SK-N-SH treated with all-trans-retinoic acid at 6 μM for 48 hours (cell line): ENCODE measurements at regions not wholly inside any gene's neighbourhood (a gene's known extent, or its start where the extent isn't known, plus 50 kb on each side); places are given as distances from the start of the nearest gene placed in this dataset.

ENCODE experiments used
- ATAC-seq: fragments of 200-7000 bp; cut with Tn5 transposase; 3 replicates; pipeline ENCODE4 v1.9.1; 2020; ENCODE audit warnings: mild to moderate bottlenecking, moderate library complexity
- ARNTL ChIP-seq: fragments of 450-650 bp; formaldehyde crosslinking; IDR thresholded peaks from 2 replicates; pipeline ENCODE4 v1.5.0; 2020; ENCODE audit warnings: low read depth, mild to moderate bottlenecking, moderate library complexity, borderline replicate concordance
- BACH2 ChIP-seq: fragments of 250-450 bp; sonication (Bioruptor Pico); IDR thresholded peaks from 2 replicates; pipeline ENCODE4 v1.9.0; 2021; ENCODE audit warnings: mild to moderate bottlenecking, borderline replicate concordance
- CSDC2 ChIP-seq: fragments of 250-450 bp; sonication (Bioruptor Pico); IDR thresholded peaks from 2 replicates; pipeline ENCODE4 v1.5.0; 2020; ENCODE audit warnings: mild to moderate bottlenecking, moderate library complexity
- GLIS3 ChIP-seq: fragments of 250-450 bp; sonication (Bioruptor Pico); IDR thresholded peaks from 2 replicates; pipeline ENCODE4 v1.5.0; 2020; ENCODE audit warnings: mild to moderate bottlenecking, moderate library complexity
- ISL1 ChIP-seq: fragments of 250-450 bp; sonication (Bioruptor Pico); IDR thresholded peaks from 2 replicates; pipeline ENCODE4 v2.1.2; 2022; ENCODE audit warnings: mild to moderate bottlenecking, moderate library complexity
- OSR1 ChIP-seq: fragments of 250-450 bp; sonication (Bioruptor Pico); IDR thresholded peaks from 2 replicates; pipeline ENCODE4 v1.8.0; 2022; ENCODE audit warnings: moderate library complexity, mild to moderate bottlenecking, inconsistent platforms
- PATZ1 ChIP-seq: fragments of 250-450 bp; sonication (Bioruptor Pico); IDR thresholded peaks from 2 replicates; pipeline ENCODE4 v1.8.0; 2020; ENCODE audit warnings: mild to moderate bottlenecking, moderate library complexity, borderline replicate concordance
- POU6F1 ChIP-seq: fragments of 250-450 bp; sonication (Bioruptor Pico); IDR thresholded peaks from 2 replicates; pipeline ENCODE4 v1.8.0; 2021; ENCODE audit warnings: low read depth, mild to moderate bottlenecking, moderate library complexity, borderline replicate concordance
- RARB ChIP-seq: fragments of 250-450 bp; sonication (Bioruptor Pico); IDR thresholded peaks from 2 replicates; pipeline ENCODE4 v1.8.0; 2021; ENCODE audit warnings: mild to moderate bottlenecking, moderate library complexity
- SNAI2 ChIP-seq: fragments of 250-450 bp; sonication (Bioruptor Pico); IDR thresholded peaks from 2 replicates; pipeline ENCODE4 v1.5.0; 2020; ENCODE audit warnings: mild to moderate bottlenecking, moderate library complexity
- TCF4 ChIP-seq: fragments of 250-450 bp; sonication (Bioruptor Pico); IDR thresholded peaks from 2 replicates; pipeline ENCODE4 v1.8.0; 2021; ENCODE audit warnings: mild to moderate bottlenecking, moderate library complexity, borderline replicate concordance
- TOX ChIP-seq: fragments of 250-450 bp; sonication (Bioruptor Pico); IDR thresholded peaks from 2 replicates; pipeline ENCODE4 v1.8.0; 2021; ENCODE audit warnings: mild to moderate bottlenecking, moderate library complexity, borderline replicate concordance
- ZC3H10 ChIP-seq: fragments of 250-450 bp; sonication (Bioruptor Pico); IDR thresholded peaks from 2 replicates; pipeline ENCODE4 v1.5.1; 2021; ENCODE audit warnings: mild to moderate bottlenecking, moderate library complexity
- ZFP3 ChIP-seq: fragments of 250-450 bp; sonication (Bioruptor Pico); IDR thresholded peaks from 2 replicates; pipeline ENCODE4 v1.5.0; 2020; ENCODE audit warnings: mild to moderate bottlenecking, moderate library complexity
- ZFP30 ChIP-seq: fragments of 450-650 bp; formaldehyde crosslinking; IDR thresholded peaks from 2 replicates; pipeline ENCODE4 v1.5.0; 2022; ENCODE audit warnings: mild to moderate bottlenecking, moderate library complexity
- ZNF565 ChIP-seq: fragments of 450-650 bp; formaldehyde crosslinking; conservative IDR thresholded peaks from 2 replicates; pipeline ENCODE4 v1.5.0; 2020; ENCODE audit warnings: low read depth, mild to moderate bottlenecking, moderate library complexity
- ZNF70 ChIP-seq: fragments of 450-650 bp; formaldehyde crosslinking; IDR thresholded peaks from 2 replicates; pipeline ENCODE4 v1.5.0; 2020; ENCODE audit warnings: mild to moderate bottlenecking, moderate library complexity
- ZNF8 ChIP-seq: fragments of 450-650 bp; formaldehyde crosslinking; IDR thresholded peaks from 2 replicates; pipeline ENCODE4 v1.5.0; 2020; ENCODE audit warnings: mild to moderate bottlenecking, moderate library complexity
- TF ChIP-seq, protein P1 (sequence below): fragments of 250-450 bp; sonication (Bioruptor Pico); IDR thresholded peaks from 2 replicates; pipeline ENCODE4 v1.5.1; 2020; ENCODE audit warnings: low read depth, mild to moderate bottlenecking, moderate library complexity
- TF ChIP-seq, protein P2 (sequence below): fragments of 250-450 bp; sonication (Bioruptor Pico); IDR thresholded peaks from 2 replicates; pipeline ENCODE4 v1.5.1; 2021; ENCODE audit warnings: mild to moderate bottlenecking, moderate library complexity
- TF ChIP-seq, protein P3 (sequence below): fragments of 250-450 bp; sonication (Bioruptor Pico); IDR thresholded peaks from 2 replicates; pipeline ENCODE4 v1.5.0; 2020; ENCODE audit warnings: mild to moderate bottlenecking, moderate library complexity

DNA sequence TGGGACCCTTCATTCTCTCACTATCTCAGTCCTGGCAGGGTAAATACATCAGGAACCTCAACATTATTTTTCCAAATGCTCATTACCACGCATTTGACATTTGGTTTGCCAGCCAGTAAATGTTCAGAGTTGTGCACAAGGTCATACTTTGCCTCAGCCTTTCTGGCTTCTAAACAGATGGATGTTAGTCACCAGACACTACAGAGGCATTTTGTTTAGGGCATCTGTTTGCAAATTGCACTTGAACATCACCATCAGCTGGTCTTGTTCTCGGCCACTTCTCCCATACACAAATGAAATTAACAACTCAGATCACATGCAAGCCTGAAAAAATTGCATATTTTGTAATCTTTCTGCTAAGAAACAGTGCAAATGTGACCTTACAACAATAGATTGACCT, 75.0 kb upstream of the SLC1A1 start:
- ATAC-seq, result no peak
- no peak for TF ChIP-seq ZNF70 (CRISPR knock-in tag)
- TF ChIP-seq SNAI2 (CRISPR knock-in tag), result no peak
- TF ChIP-seq, protein P1, sequence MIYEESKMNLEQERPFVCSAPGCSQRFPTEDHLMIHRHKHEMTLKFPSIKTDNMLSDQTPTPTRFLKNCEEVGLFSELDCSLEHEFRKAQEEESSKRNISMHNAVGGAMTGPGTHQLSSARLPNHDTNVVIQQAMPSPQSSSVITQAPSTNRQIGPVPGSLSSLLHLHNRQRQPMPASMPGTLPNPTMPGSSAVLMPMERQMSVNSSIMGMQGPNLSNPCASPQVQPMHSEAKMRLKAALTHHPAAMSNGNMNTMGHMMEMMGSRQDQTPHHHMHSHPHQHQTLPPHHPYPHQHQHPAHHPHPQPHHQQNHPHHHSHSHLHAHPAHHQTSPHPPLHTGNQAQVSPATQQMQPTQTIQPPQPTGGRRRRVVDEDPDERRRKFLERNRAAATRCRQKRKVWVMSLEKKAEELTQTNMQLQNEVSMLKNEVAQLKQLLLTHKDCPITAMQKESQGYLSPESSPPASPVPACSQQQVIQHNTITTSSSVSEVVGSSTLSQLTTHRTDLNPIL (CRISPR knock-in tag), result no peak
- TF ChIP-seq ZC3H10 (CRISPR knock-in tag), result no peak
- no peak for TF ChIP-seq BACH2
- no peak for TF ChIP-seq ZNF565 (CRISPR knock-in tag)
- no peak for TF ChIP-seq ZFP30 (CRISPR knock-in tag)
- no peak for TF ChIP-seq RARB
- TF ChIP-seq TOX (CRISPR knock-in tag), result no peak
- no peak for TF ChIP-seq GLIS3
- no peak for TF ChIP-seq ISL1 (CRISPR knock-in tag)
- TF ChIP-seq, protein P2, sequence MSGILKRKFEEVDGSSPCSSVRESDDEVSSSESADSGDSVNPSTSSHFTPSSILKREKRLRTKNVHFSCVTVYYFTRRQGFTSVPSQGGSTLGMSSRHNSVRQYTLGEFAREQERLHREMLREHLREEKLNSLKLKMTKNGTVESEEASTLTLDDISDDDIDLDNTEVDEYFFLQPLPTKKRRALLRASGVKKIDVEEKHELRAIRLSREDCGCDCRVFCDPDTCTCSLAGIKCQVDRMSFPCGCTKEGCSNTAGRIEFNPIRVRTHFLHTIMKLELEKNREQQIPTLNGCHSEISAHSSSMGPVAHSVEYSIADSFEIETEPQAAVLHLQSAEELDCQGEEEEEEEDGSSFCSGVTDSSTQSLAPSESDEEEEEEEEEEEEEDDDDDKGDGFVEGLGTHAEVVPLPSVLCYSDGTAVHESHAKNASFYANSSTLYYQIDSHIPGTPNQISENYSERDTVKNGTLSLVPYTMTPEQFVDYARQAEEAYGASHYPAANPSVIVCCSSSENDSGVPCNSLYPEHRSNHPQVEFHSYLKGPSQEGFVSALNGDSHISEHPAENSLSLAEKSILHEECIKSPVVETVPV (CRISPR knock-in tag), result no peak
- TF ChIP-seq, protein P3, sequence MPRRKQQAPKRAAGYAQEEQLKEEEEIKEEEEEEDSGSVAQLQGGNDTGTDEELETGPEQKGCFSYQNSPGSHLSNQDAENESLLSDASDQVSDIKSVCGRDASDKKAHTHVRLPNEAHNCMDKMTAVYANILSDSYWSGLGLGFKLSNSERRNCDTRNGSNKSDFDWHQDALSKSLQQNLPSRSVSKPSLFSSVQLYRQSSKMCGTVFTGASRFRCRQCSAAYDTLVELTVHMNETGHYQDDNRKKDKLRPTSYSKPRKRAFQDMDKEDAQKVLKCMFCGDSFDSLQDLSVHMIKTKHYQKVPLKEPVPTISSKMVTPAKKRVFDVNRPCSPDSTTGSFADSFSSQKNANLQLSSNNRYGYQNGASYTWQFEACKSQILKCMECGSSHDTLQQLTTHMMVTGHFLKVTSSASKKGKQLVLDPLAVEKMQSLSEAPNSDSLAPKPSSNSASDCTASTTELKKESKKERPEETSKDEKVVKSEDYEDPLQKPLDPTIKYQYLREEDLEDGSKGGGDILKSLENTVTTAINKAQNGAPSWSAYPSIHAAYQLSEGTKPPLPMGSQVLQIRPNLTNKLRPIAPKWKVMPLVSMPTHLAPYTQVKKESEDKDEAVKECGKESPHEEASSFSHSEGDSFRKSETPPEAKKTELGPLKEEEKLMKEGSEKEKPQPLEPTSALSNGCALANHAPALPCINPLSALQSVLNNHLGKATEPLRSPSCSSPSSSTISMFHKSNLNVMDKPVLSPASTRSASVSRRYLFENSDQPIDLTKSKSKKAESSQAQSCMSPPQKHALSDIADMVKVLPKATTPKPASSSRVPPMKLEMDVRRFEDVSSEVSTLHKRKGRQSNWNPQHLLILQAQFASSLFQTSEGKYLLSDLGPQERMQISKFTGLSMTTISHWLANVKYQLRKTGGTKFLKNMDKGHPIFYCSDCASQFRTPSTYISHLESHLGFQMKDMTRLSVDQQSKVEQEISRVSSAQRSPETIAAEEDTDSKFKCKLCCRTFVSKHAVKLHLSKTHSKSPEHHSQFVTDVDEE (CRISPR knock-in tag), result no peak
- no peak for TF ChIP-seq PATZ1 (CRISPR knock-in tag)

DNA sequence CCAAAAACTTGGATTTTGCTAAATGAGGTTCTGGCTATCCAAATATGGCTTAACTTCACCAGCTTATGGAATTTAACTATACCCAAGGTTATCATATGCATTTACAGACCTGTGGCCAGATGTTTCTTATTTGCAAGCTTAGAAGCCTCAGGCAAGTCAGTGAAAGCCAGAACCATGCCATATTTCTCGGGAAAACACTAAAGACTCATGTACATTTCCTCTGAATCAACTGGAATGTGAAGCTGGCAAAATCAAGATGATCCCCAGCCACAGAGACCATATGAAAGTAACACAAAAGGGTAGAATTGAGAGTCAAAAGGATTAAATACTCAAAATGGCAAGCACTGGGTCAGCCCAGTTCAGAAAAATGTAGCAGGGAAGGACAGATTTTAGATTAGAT, 76.4 kb upstream of the SLC1A1 start:
- TF ChIP-seq GLIS3, result no peak
- TF ChIP-seq TCF4 (CRISPR knock-in tag), result no peak
- no peak for TF ChIP-seq ZNF70 (CRISPR knock-in tag)
- TF ChIP-seq ISL1 (CRISPR knock-in tag), result no peak
- TF ChIP-seq ZC3H10 (CRISPR knock-in tag), result no peak
- no peak for TF ChIP-seq TOX (CRISPR knock-in tag)
- no peak for TF ChIP-seq POU6F1 (CRISPR knock-in tag)
- no peak for TF ChIP-seq BACH2
- TF ChIP-seq CSDC2, result no peak
- no peak for TF ChIP-seq OSR1 (CRISPR knock-in tag)
- TF ChIP-seq, protein P3 (CRISPR knock-in tag), result no peak
- TF ChIP-seq, protein P1 (CRISPR knock-in tag), result no peak
- no peak for TF ChIP-seq PATZ1 (CRISPR knock-in tag)
- no peak for TF ChIP-seq ZNF8
- TF ChIP-seq, protein P2 (CRISPR knock-in tag), result no peak
- TF ChIP-seq ARNTL, result no peak
- no peak for TF ChIP-seq ZFP3 (CRISPR knock-in tag)
- TF ChIP-seq, all 23 proteins: peak for 0
- ATAC-seq, result no peak
